ENCODE measurements at regions not wholly inside any gene's neighbourhood (a gene's known extent, or its start where the extent isn't known, plus 50 kb on each side); places are given as distances from the start of the nearest gene placed in this dataset.

DNA sequence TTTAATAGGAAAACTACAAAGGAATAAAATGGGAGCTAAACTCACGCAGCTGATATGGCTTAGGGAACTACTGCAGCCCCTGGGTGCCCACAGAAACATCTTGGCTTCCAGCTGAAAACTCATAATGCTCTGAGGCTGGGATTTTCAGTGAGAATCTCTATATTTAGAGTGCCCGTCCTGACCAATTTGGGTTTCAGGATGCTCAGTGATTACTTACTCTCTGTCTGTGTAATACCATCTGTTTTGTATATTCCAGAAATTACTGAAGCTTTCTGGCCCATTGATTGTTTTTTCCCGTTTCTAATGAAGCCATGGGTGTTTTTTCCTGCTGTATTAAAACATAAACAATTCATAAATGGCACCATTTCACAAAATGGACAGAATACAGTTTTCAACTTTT lies 50.6 kb upstream of the ZNF385D start:
- no peaks in the 10 kb centered on the region for H3K79me2 ChIP-seq (ENCODE audit: insufficient read depth)
- no peaks in the 10 kb centered on the region for H3K36me3 ChIP-seq (replicated peaks in 1 of 2; ENCODE audit: control insufficient read depth in 1 of 2, insufficient read depth in 2 of 2, low read length in 1 of 2)
- H3K4me2 ChIP-seq, result no peak overlapping the region
- no peaks in the 10 kb centered on the region for H3K27me3 ChIP-seq (ENCODE audit: insufficient read depth)
- no peak for DNase-seq
- H3K9me2 ChIP-seq, result no peaks in the 10 kb centered on the region
- H3F3A ChIP-seq (replicated peaks; ENCODE audit: insufficient read depth), result no peaks in the 10 kb centered on the region
- H2AFZ ChIP-seq (ENCODE audit: low read depth), result no peak overlapping the region
- TF ChIP-seq RXRA (IDR thresholded peaks at IDR 0.05; ENCODE audit: borderline replicate concordance, low read depth), result no peak
- TF ChIP-seq MXI1 (IDR thresholded peaks at IDR 0.05; ENCODE audit: low read depth, low read length), result no peak
- no peak overlapping the region for H3K27ac ChIP-seq (ENCODE audit: low read depth in 2 of 2, low read length in 1 of 2)
- peaks cover 4% of the 10 kb centered on the region; the same call in 1 of the 2 replicates for H3K9me3 ChIP-seq
- WGBS (ENCODE audit: low lambda C conversion rate), result 33% methylated on average over 3 of the region's 3 CpGs
- ChIA-PET POLR2A (interaction anchor here (0.6 kb wide), 1 partner anchor 1723 kb away, joined by 4 read pairs; no protein-coding TSS in a partner anchor), CTCF (no interaction called here)
- no peak overlapping the region for H3K4me3 ChIP-seq (ENCODE audit: low read depth in 2 of 2, low read length in 1 of 2)
- H3K4me1 ChIP-seq (ENCODE audit: control insufficient read depth in 1 of 2, insufficient read depth in 2 of 2, low read depth in 1 of 2, low read length in 1 of 2), result no peaks in the 10 kb centered on the region
- H4K20me1 ChIP-seq (ENCODE audit: insufficient read depth), result no peaks in the 10 kb centered on the region
- no peak overlapping the region for H3K9ac ChIP-seq

DNA sequence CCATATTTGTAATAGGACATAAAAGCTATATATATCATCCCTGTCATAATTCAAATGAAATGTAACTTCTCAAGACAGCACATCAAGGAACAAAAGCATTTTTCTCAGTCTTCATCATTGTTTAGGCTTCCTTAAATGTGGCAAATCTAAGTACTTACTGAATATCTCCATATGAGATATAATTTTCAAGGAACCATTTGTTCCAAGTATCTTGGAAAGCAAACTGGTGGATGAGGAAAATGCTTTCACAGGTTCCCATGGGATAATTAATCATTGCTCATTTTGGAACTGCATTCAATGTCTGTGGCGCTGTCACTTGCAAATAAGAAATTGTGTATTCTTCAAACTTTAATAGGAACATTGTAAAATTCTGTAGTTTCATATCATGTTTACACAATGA lies 52.6 kb upstream of the ZNF385D start:
- DNase-seq, result no peak
- no peak overlapping the region for H3K9ac ChIP-seq
- WGBS (ENCODE audit: low lambda C conversion rate), result 72% methylated on average over 1 of the region's 1 CpG
- H3K4me2 ChIP-seq, result no peak overlapping the region
- no peak overlapping the region for H2AFZ ChIP-seq (ENCODE audit: low read depth)
- no peaks in the 10 kb centered on the region for H3K36me3 ChIP-seq (replicated peaks in 1 of 2; ENCODE audit: control insufficient read depth in 1 of 2, insufficient read depth in 2 of 2, low read length in 1 of 2)
- H3K9me3 ChIP-seq, result peaks cover 4% of the 10 kb centered on the region; the same call in 1 of the 2 replicates
- no peaks in the 10 kb centered on the region for H3K9me2 ChIP-seq
- TF ChIP-seq EZH2phosphoT487 (IDR thresholded peaks at IDR 0.05; ENCODE audit: borderline replicate concordance, low read depth) (no peak), SMC3 (IDR thresholded peaks at IDR 0.05; ENCODE audit: low read depth, low read length) (no peak), FOXM1 (IDR thresholded peaks at IDR 0.05; ENCODE audit: low read depth) (no peak), NFIC (IDR thresholded peaks at IDR 0.05; ENCODE audit: borderline replicate concordance) (no peak), TAF1 (IDR thresholded peaks at IDR 0.05; ENCODE audit: borderline replicate concordance, low read depth, low read length) (no peak), MXI1 (IDR thresholded peaks at IDR 0.05; ENCODE audit: low read depth, low read length) (no peak), ELF1 (IDR thresholded peaks at IDR 0.05) (no peak), POLR2AphosphoS5 (IDR thresholded peaks at IDR 0.05; ENCODE audit: low read depth, low read length) (no peak), GATA2 (CRISPR knock-in tag; IDR thresholded peaks at IDR 0.05) (no peak)
- TF ChIP-seq, protein P1, sequence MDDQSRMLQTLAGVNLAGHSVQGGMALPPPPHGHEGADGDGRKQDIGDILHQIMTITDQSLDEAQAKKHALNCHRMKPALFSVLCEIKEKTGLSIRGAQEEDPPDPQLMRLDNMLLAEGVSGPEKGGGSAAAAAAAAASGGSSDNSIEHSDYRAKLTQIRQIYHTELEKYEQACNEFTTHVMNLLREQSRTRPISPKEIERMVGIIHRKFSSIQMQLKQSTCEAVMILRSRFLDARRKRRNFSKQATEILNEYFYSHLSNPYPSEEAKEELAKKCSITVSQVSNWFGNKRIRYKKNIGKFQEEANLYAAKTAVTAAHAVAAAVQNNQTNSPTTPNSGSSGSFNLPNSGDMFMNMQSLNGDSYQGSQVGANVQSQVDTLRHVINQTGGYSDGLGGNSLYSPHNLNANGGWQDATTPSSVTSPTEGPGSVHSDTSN (IDR thresholded peaks at IDR 0.05), result no peak
- TF ChIP-seq, protein P2, sequence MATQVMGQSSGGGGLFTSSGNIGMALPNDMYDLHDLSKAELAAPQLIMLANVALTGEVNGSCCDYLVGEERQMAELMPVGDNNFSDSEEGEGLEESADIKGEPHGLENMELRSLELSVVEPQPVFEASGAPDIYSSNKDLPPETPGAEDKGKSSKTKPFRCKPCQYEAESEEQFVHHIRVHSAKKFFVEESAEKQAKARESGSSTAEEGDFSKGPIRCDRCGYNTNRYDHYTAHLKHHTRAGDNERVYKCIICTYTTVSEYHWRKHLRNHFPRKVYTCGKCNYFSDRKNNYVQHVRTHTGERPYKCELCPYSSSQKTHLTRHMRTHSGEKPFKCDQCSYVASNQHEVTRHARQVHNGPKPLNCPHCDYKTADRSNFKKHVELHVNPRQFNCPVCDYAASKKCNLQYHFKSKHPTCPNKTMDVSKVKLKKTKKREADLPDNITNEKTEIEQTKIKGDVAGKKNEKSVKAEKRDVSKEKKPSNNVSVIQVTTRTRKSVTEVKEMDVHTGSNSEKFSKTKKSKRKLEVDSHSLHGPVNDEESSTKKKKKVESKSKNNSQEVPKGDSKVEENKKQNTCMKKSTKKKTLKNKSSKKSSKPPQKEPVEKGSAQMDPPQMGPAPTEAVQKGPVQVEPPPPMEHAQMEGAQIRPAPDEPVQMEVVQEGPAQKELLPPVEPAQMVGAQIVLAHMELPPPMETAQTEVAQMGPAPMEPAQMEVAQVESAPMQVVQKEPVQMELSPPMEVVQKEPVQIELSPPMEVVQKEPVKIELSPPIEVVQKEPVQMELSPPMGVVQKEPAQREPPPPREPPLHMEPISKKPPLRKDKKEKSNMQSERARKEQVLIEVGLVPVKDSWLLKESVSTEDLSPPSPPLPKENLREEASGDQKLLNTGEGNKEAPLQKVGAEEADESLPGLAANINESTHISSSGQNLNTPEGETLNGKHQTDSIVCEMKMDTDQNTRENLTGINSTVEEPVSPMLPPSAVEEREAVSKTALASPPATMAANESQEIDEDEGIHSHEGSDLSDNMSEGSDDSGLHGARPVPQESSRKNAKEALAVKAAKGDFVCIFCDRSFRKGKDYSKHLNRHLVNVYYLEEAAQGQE (IDR thresholded peaks at IDR 0.05; ENCODE audit: low read depth, low read length), result no peak
- H3K79me2 ChIP-seq (ENCODE audit: insufficient read depth), result no peaks in the 10 kb centered on the region
- H4K20me1 ChIP-seq (ENCODE audit: insufficient read depth), result no peaks in the 10 kb centered on the region
- H3K4me1 ChIP-seq (ENCODE audit: control insufficient read depth in 1 of 2, insufficient read depth in 2 of 2, low read depth in 1 of 2, low read length in 1 of 2), result no peaks in the 10 kb centered on the region
- H3K27ac ChIP-seq (ENCODE audit: low read depth in 2 of 2, low read length in 1 of 2), result no peak overlapping the region
- H3K4me3 ChIP-seq (ENCODE audit: low read depth in 2 of 2, low read length in 1 of 2), result no peak overlapping the region
- no peaks in the 10 kb centered on the region for H3K27me3 ChIP-seq (ENCODE audit: insufficient read depth)
- H3F3A ChIP-seq (replicated peaks; ENCODE audit: insufficient read depth), result no peaks in the 10 kb centered on the region
- ChIA-PET CTCF (interaction anchor here (0.6 kb wide), 1 partner anchor 11 kb away, joined by 3 read pairs; no protein-coding TSS in a partner anchor), POLR2A (no interaction called here)

Measured in SK-N-SH (cell line).